ENCODE measurements at regions not wholly inside any gene's neighbourhood (a gene's known extent, or its start where the extent isn't known, plus 50 kb on each side); places are given as distances from the start of the nearest gene placed in this dataset.

DNA sequence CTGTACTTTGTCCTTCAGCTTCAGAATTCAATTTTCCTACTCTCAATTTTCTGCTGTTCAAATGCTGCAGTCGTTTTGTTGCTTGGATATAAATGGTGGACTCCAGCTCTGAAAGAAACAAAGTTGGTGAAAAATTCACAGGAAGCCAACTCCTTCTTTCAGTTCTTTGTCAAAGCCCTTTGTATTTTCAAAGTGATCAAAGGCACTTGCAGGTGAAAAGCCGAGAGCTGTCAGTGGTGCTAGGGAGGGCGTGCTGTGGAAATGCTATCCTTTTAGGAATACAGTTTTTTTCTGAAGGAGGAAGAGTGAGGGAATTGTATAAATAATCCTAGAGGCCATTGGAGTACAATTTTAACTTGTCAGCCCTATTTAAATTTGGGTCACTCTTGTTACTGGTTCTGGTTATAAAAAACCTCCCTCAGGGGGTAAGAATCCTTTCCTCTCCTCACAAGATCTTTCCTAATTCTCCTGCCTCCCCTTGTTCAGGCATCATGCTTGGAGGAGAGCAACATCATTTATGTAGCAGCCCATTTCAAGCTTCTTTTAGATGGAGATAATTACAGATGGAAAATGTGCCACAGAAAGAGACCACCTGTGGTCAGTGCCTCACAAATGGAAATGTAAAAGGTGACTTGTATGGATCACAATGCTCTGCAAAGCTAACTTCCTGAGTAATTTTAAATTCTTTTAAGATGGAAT lies 62.5 kb upstream of the GHR start:
- DNase-seq = no peak

DNA sequence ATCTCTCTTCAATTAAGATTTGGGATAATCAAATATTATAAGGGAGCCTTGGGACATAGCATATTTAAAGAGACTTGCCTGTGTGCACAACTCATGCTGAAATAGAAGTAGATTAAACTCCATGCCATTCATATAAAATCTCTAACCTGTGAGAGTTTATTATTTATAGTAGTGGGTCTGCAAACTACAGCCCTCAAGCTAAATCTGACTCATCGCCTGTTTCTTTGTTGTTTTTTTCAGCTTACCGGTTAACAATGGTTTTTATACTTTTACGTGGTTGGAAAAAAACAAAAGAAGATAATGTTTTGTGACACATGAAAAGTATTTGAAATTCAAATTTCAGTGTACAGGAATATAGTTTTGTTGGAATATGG lies 61.9 kb upstream of the GHR start:
- DNase-seq = no peak

DNA sequence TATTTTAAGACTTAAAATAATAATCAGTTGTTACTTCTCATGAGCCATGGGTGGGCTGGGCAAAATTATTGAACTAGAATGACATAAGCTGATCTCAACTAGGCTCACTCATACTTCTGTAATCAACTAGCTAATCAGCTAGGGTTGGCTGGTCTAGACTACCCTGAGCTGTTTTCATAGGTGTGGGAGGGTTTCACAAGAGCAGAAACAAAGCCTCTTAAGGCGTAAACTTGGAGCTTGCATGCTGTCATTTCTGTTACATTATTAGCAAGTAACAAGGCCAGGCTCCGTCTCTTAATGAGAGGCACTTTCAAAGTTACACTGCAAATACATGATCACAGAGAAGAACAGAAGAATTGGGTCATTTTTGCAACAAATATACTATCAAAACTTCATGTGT lies 57.2 kb upstream of the GHR start:
- no peak for DNase-seq

All from CD4-positive, alpha-beta T cell treated with Interleukin-4 for 1 hour (primary cell).